MV-4-11 (cell line): ENCODE measurements at regions not wholly inside any gene's neighbourhood (a gene's known extent, or its start where the extent isn't known, plus 50 kb on each side); places are given as distances from the start of the nearest gene placed in this dataset.

ENCODE experiments used
- DNase-seq: peaks from one replicate; lab custom pipeline; 2025; lab: John Stamatoyannopoulos, UW

GRCh38 chr5:21694567-21694966, 1158.6 kb downstream of the CDH12 start:
- DNase-seq: no peak

DNA sequence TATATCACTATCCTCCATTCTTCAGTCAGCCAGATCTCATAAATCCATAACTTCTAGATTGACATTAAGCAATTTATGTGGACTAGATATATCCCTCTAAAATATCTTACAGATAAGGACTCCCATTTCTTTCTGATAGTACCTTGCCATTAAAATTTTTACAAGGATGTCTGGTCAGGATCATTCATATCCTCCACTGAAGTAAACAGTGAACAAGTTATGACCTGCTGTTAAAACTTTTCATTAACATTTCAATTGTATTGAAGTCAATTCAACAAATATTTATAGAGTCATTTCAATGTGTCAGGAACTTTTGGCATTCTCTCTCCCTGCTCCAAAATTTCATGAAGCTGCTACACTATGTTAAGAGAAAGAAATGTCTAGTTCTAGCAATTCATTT, 1159.6 kb downstream of the CDH12 start:
- DNase-seq: no peak

- DNase-seq: no peak
Observed at GRCh38 chr5:21689587-21689986, 1163.6 kb downstream of the CDH12 start.

- no peak for DNase-seq
Observed at GRCh38 chr5:21688655-21689054, 1164.5 kb downstream of the CDH12 start.

GRCh38 chr5:21687621-21688020, 1165.5 kb downstream of the CDH12 start:
- DNase-seq: no peak

- DNase-seq: no peak
Observed at GRCh38 chr5:21686706-21687105, 1166.4 kb downstream of the CDH12 start.

DNA sequence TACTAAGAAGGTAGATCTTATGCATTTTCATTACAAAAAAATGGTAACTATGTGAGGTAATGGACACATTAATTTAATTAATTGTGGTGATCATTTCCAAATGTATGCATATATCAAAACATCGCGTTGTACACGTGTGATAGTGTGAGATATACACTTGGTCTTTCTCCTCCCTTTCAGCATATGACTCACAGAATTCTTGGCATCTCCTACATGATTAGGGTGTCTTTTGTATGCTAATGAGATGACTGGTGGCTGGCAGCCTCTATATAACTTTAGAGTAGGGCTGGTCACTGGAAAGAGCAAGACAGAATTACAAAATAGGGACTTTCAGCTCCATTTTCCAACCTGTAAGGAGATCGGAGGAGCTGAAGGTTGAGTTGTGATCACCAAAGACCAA, 1167.6 kb downstream of the CDH12 start:
- no peak for DNase-seq

- no peak for DNase-seq
Observed at GRCh38 chr5:21684992-21685391, 1168.2 kb downstream of the CDH12 start.

DNA sequence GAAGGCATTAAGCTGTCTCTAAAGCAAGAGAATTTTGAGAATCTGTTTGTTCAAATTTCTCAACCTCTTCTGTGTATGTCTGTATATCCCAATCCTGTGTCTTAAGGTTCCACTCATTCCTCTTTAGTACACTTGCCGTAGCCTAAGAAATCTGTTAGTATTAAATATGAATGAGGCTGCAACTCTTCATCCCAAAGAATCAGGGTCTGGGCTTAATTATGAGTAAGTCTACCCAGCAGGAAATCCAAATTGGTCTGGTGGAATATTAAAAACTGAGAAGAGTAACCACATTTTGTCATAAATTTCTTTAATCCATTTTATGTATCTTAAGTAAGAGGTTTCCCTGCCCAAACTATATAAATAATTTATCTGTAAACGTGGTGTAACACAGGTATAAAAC, 1171.2 kb downstream of the CDH12 start:
- no peak for DNase-seq

DNA sequence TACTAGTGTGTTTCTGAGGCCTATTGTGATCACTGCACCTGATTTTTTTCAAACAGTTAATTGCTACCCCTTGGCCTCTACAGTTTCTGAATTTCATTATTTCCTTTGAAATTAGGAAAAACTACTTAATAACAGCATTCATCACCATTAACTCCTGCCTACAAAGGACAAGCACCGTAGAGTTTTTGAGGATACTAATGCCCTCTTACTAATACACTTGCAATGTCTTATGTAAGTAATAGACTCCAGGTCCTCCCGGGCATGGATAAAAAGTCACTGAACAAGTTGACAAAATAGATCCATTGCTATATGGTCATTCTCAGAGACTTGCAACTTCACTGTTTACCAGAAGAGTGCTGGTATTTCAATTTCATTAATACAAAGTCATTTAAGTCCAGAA, 1172.5 kb downstream of the CDH12 start:
- no peak for DNase-seq

GRCh38 chr5:21680196-21680595, 1172.9 kb downstream of the CDH12 start:
- DNase-seq: no peak

DNA sequence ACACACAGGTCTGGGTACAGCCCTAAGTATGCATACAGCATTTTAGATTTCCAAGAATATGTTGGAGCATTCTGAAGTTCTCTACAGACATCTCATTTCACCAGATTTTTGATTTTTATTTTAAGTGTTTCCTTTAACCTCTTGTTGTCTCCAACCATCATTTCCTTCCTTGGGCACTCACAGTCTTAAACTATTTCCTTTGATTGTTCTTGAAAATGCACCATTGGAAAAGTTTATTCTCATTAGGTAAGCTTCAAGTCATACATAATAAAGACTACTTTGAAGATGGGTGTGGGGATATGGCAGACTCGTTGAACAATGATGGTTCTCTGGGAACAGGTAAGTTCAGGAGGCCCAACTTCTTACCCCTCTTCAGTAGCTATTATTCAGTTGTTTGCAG, 1174.6 kb downstream of the CDH12 start:
- DNase-seq: no peak

DNA sequence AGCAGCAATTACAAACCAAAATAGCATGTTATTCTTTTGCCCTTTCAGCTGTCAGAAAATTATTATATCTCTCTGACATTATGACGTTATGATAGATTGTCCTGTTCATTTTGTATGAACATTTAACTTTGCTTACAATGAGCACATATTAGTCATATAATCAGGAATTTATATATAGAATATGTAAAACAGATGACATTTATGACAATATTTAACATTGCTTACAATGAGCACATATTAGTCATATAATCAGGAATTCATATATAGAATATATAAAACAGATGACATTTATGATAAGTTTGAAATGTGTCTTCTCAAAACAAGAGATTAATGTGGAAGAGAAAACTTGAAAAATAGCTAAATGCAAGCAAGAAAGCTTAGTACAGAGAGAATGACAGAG, 1180.2 kb downstream of the CDH12 start:
- DNase-seq: no peak

DNA sequence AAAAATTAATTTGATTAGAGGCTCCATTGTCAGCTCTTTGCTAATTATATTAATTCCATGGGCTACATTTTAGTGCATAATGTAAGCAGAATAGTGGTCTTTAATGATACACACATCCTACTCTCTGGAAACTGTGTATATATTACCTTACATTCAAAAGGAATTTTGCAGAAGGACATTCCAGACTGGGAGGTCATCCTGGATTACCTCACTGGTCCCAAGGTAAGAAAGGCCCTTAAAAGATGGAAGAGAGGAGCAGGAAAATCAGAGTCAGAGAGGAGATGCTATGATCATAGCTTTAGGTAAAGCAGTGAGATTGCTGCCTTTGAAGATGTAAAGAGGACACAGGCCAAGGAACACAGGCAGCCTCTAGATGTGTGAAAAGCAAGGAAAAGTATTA, 1180.8 kb downstream of the CDH12 start:
- DNase-seq: no peak

- DNase-seq: no peak
Observed at GRCh38 chr5:21665524-21665923, 1187.6 kb downstream of the CDH12 start.

GRCh38 chr5:21663082-21663481, 1190.1 kb downstream of the CDH12 start:
- DNase-seq: no peak

DNA sequence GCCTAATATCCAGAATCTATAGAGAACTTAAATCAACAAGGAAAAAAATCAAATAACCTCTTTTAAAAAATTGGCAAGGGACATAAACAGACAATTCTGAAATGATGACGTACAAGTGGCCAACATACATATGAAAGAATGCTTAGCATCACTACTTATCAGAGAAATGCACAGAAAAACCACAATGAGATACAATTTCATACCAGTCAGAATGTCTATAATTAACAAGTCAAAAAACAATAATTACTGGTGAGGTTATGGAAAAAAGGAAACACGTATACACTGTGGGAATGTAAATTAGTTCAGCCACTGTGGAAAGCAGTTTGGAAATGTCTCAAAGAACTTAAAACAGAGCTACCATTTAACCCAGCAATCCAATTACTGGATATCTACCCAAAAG, 1192.0 kb downstream of the CDH12 start:
- no peak for DNase-seq

DNA sequence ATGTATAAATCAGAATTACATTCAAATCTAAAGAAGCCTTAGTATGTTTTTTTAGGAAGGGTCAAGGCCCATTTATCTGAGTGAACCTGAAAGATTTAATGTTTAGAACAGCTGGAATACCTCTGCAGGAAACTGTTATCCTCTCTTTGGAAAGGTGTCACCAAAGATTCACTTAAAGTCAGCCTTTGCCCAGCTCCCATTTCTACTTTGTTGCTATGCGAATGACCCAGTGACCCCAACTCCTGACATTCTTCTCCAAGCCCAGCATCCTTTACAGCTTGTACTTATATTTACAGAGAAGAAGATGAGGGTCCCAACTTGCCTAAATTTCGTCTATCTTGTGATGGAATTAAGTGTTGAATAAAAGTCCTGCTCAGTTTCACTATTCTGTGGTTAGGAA, 1198.6 kb downstream of the CDH12 start:
- DNase-seq: no peak

GRCh38 chr5:21649969-21650368, 1203.2 kb downstream of the CDH12 start:
- no peak for DNase-seq

DNA sequence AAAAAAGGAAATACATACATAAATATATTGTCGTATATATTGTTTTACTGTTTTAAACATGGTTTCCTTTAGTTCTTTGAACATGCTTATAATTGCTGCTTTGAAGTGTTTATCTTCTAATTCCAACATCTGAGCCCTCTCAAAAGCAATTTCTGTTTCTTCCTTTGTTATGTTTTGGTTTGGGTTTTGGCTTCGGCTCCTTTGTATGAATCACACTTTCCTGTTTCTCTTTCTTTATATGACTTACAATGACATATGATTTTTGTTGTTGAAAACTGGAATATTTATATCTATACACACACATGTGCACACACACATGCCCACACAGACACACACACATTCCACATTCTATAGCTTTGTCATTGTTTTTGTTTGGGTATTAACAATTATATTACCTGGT, 1206.7 kb downstream of the CDH12 start:
- DNase-seq: no peak

DNA sequence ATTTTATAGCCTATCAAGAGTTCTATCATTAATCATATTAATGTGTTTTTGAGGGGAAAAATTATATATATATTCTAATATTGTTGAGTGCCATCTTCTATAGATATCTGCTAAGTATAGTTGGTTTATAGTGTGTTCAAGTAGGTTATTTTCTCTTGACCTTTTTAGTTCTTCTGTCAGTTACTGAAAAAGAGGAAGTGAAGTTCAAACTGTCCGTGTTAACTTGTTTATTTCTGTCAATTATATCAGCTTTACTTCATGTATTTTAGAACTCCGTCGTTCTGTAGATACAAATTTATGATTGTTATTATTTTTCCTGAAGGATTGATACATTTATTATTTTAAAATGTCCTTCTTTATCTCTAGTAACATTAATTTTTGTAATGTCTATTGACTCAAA, 1209.1 kb downstream of the CDH12 start:
- peak; percentile 51 for DNase-seq

DNA sequence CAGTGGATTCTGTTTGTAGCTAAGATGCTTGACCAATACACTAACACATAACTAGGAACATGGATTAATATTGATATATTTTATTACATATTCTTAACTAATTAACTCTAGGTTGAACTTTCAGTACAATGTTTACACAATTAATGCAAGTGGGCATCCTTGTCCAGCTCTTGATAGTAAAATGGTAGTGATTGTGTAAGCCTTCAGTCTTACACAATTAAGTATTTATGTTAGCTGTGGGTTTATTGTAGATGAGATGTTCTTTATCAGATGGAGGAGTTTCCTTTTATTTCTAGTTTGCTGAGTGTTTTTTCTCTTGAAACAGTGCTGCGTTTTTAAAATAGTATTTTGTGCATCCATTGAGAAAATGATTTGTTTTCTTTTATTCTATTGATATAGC, 1210.8 kb downstream of the CDH12 start:
- DNase-seq: no peak

GRCh38 chr5:21623831-21624230, 1229.3 kb downstream of the CDH12 start:
- DNase-seq: no peak

DNA sequence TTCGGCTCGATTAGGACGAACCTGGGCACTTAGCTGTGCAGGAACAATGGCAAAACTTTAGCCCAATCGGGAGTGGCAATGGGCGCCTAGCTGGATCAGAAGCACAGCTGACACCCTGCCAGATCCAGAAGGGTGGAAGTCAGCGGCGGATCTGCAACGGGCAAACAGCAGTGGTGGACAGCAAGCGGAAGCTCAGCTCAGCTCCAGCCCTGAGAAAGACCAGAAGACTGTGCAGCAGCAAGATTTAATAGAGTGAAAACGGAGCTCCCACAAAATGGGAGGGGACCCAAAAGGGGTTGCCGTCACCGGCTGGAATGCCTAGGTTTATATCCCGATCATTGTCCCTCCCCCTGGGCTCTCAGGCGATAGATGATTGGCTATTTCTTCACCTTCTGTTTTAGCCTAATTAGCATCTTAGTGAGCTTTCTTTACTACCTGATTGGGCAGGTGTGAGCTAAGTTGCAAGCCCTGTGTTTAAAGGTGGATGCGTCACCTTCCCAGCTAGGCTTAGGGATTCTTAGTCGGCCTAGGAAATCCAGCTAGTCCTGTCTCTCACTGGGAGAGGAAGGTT, 1237.9 kb downstream of the CDH12 start:
- DNase-seq: no peak

GRCh38 chr5:21613971-21614488, 1239.1 kb downstream of the CDH12 start:
- no peak for DNase-seq
